Right lobe of liver (tissue), 4 donors: ENCODE measurements at regions not wholly inside any gene's neighbourhood (a gene's known extent, or its start where the extent isn't known, plus 50 kb on each side); places are given as distances from the start of the nearest gene placed in this dataset.

Experiments used
- CTCF ChIP-seq, 4 donors: fragments of 200-600 bp in 3 of 4; fragments of 450-650 bp in 1 of 4; IDR thresholded peaks; one replicate each; pipeline versions ENCODE4 v1.5.1 to v1.8.0; 2016 to 2022; ENCODE audit warnings: antibody characterized with exemption in 4 of 4, mild to moderate bottlenecking in 2 of 4
- POLR2A ChIP-seq: fragments of 450-650 bp; IDR thresholded peaks from one replicate; pipeline ENCODE4 v1.6.1; 2017; ENCODE audit warnings: antibody characterized with exemption, mild to moderate bottlenecking
- donor health status: DM: no; HTN: no; CAD: no.
- donor health status: DM: no; HTN: no; CAD: no.
- donor health status: DM: no; HTN: yes; CAD: no.

DNA sequence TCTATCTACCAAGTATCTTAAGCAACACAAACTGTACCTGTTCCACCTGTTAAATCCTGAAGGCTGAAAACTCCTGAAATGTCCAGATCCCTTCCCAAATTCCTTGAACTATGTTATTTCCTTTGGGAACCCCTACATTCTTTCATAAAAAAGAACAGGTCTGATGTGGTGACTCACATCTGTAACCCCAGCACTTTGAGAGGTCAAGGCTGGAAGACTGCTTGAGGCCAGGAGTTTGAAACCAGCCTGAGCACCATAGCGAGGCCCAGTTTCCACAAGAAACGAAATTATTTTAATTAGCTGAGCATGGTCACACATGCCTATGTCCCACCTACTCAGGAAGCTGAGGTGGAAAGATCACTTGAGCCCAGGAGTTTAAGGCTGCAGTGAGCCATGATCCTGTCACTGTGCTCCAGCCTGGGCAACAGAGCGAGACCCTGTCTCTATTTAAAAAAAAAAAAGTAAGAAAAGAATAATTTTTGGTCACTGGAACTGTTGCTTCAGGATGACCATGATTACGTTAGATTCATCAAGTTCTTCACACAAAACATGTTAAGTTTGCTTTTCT lies 84.3 kb downstream of the PHLDA1 start:
- TF ChIP-seq POLR2A (no peak), CTCF (IDR thresholded peaks at IDR 0.05) (no peak)
